Upper lobe of left lung (tissue), 4 donors: ENCODE measurements at regions not wholly inside any gene's neighbourhood (a gene's known extent, or its start where the extent isn't known, plus 50 kb on each side); places are given as distances from the start of the nearest gene placed in this dataset.

Source experiments
- EP300 ChIP-seq, 4 donors: sonication (generic); formaldehyde crosslinking; IDR thresholded peaks; one replicate each; pipeline ENCODE4 v1.5.1; 2017; ENCODE audit warnings: antibody characterized with exemption in 4 of 4, control low read depth in 2 of 4
- POLR2A ChIP-seq, 4 donors: fragments of 450-650 bp; IDR thresholded peaks; one replicate each; pipeline ENCODE4 v1.5.1; 2016 to 2017; ENCODE audit warnings: antibody characterized with exemption in 4 of 4, mild to moderate bottlenecking in 2 of 4
- POLR2AphosphoS5 ChIP-seq, 2 donors: sonication (generic); formaldehyde crosslinking; IDR thresholded peaks; one replicate each; pipeline ENCODE4 v1.5.1; 2017; ENCODE audit warnings: antibody characterized with exemption in 2 of 2
- TF ChIP-seq, protein P1 (sequence below), 6 experiments: fragments of 450-650 bp in 4 of 6; fragments of 200-600 bp in 2 of 6; sonication (generic) in 2 of 6; IDR thresholded peaks; one replicate each; pipeline ENCODE4 v1.5.1; 2016 to 2019; ENCODE audit warnings: antibody characterized with exemption in 6 of 6

DNA sequence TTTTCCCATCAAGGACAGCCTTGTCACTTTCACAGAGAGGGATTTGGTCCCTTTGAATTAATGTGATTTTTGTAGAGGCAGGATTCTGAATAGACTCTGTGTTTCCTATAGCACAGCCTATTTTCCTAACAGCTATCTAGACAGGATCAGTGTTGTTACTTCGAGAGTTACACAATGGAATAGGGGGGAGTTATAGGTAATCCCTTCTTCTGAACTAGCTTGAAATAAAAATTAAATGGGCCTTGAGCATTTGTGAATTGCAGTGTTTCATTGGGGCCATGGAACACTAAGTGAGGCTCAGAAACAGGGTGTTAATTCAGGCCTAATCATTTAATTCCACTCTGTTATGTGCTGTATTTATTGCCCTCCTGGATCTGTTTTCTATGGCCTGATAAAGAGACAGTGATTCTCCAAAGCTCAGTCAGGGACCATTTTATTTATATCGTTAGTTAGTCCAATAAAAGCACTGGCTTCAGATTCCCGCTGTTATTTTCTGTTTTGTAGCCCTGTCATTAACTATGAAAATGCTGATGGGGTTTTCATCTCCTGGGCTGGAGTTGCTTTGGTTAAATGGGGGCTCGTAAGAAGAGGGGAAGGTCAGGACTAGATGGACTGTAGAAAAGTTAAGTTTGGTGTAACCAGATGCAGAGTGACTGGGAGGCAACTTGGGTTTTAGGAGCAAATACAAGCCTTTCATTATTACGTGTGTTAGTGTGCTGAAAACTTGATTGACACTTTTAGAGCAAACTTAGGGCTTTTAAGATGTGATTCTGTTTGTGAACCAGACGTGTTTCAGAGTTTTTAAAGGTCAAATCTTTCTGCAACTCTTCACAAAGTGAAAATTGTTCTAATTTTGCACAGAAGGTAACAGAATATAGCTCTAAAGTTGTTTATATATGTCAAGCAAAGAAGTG, 461.0 kb upstream of the HNRNPA3 start:
- no peak for TF ChIP-seq POLR2A (IDR thresholded peaks at IDR 0.05)
- TF ChIP-seq, protein P1, sequence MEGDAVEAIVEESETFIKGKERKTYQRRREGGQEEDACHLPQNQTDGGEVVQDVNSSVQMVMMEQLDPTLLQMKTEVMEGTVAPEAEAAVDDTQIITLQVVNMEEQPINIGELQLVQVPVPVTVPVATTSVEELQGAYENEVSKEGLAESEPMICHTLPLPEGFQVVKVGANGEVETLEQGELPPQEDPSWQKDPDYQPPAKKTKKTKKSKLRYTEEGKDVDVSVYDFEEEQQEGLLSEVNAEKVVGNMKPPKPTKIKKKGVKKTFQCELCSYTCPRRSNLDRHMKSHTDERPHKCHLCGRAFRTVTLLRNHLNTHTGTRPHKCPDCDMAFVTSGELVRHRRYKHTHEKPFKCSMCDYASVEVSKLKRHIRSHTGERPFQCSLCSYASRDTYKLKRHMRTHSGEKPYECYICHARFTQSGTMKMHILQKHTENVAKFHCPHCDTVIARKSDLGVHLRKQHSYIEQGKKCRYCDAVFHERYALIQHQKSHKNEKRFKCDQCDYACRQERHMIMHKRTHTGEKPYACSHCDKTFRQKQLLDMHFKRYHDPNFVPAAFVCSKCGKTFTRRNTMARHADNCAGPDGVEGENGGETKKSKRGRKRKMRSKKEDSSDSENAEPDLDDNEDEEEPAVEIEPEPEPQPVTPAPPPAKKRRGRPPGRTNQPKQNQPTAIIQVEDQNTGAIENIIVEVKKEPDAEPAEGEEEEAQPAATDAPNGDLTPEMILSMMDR (IDR thresholded peaks at IDR 0.05), result no peak
- no peak for TF ChIP-seq POLR2AphosphoS5 (IDR thresholded peaks at IDR 0.05)
- no peak for TF ChIP-seq EP300 (IDR thresholded peaks at IDR 0.05)
